Fibroblast of skin of back (primary cell): ENCODE measurements at regions not wholly inside any gene's neighbourhood (a gene's known extent, or its start where the extent isn't known, plus 50 kb on each side); places are given as distances from the start of the nearest gene placed in this dataset.

ENCODE experiments used
- DNase-seq: peaks from one replicate; pipeline ENCODE4 v3.0.0-alpha.2; 2013

- DNase-seq, result no peak
Observed at GRCh38 chr2:222797871-222798270, 63.0 kb upstream of the ACSL3 start.

GRCh38 chr2:222798528-222798927, 62.3 kb upstream of the ACSL3 start:
- no peak for DNase-seq

DNA sequence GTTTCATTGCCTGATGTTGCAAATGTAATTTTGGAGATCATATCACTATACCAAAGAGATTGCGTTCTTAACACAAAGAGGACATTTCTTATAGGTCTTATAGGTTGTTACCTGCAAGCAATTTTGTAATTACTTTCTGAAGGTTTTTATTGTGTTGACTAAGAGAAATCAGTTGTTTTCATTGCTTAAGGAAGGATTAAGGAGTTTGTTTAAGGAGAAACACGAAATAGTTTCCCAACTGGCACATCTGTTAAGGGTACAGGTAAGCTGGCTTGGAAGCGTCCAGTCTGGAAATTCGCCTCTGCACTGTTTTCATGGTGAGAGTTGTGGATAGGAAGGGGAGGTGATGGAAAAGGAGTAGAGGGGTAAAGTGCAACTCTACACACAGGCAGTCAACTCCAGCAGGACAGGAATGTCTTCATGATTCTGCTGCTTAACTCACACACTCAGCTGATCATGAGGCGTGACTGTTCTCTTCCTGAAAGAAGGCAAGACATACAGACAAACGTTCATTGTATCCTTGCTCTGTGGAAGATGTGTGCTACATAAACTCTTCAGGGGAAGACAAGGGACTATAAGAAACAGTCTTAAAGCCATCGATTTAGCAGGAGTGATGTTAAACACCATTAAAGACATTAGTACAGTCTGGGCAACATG, 61.4 kb upstream of the ACSL3 start:
- DNase-seq, result no peak

DNA sequence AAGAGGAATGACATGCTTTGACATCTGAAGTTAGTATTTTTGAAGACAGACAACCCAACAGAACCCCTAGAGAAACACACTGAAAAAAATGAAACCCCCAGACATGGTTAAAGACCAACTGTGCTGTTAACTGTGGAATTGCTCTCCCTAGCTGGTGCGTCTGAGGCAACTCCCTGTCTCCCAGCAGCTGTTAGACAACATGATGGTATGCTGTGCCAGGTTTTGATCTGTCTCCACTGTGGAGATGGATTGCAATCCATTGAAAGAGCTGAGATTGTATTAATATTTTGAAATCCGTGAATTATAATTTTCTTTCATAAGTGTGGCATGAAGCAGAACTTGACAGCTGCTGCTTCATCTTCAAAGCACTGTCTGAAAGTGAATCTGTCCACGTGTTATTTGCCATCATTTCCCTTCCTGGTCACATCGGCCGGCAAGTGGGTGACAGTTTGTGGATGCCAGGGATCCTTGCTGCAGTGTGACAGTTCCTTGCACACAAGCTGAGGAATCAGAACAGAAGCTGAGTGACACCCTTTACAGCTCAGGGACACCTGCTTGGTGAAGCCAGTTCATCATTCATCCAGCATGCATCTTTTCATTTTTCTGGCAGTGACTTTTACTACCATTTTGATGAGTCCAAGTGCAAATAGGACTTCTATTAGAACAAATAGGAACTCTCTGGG, 58.2 kb upstream of the ACSL3 start:
- no peak for DNase-seq

- no peak for DNase-seq
Observed at GRCh38 chr2:222804351-222804750, 56.5 kb upstream of the ACSL3 start.

- DNase-seq, result no peak
Observed at GRCh38 chr2:222805591-222806304, 55.1 kb upstream of the ACSL3 start.

- no peak for DNase-seq
Observed at GRCh38 chr2:222806526-222807137, 54.2 kb upstream of the ACSL3 start.

- DNase-seq, result no peak
Observed at GRCh38 chr2:222807431-222807830, 53.4 kb upstream of the ACSL3 start.

DNA sequence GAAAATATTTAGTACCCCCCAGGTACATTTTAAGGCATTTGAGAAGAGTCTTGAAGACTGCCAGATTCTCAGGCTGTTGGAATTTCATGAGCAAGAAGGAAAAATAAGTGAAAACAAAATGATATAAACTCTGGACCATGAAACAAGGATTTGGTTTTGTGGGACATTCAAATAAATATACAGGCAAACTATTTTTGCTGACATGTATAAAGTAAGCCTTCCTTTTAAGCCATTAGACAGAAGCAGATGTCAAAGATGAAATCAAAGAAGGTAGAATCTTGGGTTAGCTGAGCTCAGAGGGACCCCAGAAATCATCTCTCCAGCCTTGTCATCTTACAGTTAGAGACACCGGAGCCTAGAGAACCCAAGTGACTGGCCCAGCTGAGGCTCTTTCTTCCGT, 51.3 kb upstream of the ACSL3 start:
- DNase-seq, result no peak

- DNase-seq, result no peak
Observed at GRCh38 chr2:222810044-222810443, 50.8 kb upstream of the ACSL3 start.
